ENCODE measurements at regions not wholly inside any gene's neighbourhood (a gene's known extent, or its start where the extent isn't known, plus 50 kb on each side); places are given as distances from the start of the nearest gene placed in this dataset.

DNA sequence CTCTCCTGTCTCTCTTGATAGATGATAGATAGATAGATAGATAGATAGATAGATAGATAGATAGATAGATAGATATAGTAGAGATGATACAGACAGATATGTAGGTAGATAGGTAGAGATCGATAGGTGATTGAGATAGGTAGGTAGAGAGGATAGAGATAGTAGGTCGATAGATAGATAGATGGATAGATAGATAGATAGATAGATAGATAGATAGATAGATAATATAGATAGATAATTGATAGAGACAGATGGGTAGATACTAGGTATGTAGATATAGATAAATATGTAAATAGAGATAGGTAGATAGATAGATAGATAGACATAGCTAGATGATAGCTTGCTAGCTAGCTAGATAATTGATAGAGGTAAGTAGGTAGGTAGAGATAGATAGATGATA lies 1154.2 kb upstream of the AUTS2 start:
- no peak for TF ChIP-seq CTCF (IDR thresholded peaks at IDR 0.05)
- TF ChIP-seq POLR2A (IDR thresholded peaks at IDR 0.05): no peak
